ENCODE measurements at regions not wholly inside any gene's neighbourhood (a gene's known extent, or its start where the extent isn't known, plus 50 kb on each side); places are given as distances from the start of the nearest gene placed in this dataset.
A peak's percentile ranks its signal among the peaks of the same experiment; 100 is the strongest.

GRCh38 chr5:67416133-67416937 is 219.7 kb upstream of the CD180 start:
- Mint-ChIP-seq H3K27me3 (ENCODE audit: insufficient read depth, low read depth) (no peaks in the 10 kb centered on the region), H3K4me1 (peaks cover 38% of the 10 kb centered on the region), H3K9me3 (peaks cover 8% of the 10 kb centered on the region), H3K4me3 (no peak overlapping the region), H3K27ac (peak overlapping the region; percentile 84), H3K36me3 (no peaks in the 10 kb centered on the region)
- H3K9me3 ChIP-seq (ENCODE audit: low read depth) = no peaks in the 10 kb centered on the region
- H3K27ac ChIP-seq = peak overlapping the region; percentile 75
- DNase-seq (ENCODE audit: low spot score) = peak; percentile 40
- H3K4me1 ChIP-seq = peaks cover 34% of the 10 kb centered on the region
- H2AFZ ChIP-seq (replicated peaks) = no peak overlapping the region
- no peak overlapping the region for H3K9ac ChIP-seq
- TF ChIP-seq EZH2phosphoT487 (IDR thresholded peaks at IDR 0.05) (no peak), CTCF (IDR thresholded peaks at IDR 0.05) (no peak), EZH2 (IDR thresholded peaks at IDR 0.05) (no peak)
- H3K36me3 ChIP-seq = no peaks in the 10 kb centered on the region
- peak overlapping the region; percentile 53 for H3K4me2 ChIP-seq
- H3F3A ChIP-seq (ENCODE audit: low read depth) = peaks cover 19% of the 10 kb centered on the region
- no peaks in the 10 kb centered on the region for H3K27me3 ChIP-seq
- H3K79me2 ChIP-seq (ENCODE audit: low read depth) = no peaks in the 10 kb centered on the region
- H3K4me3 ChIP-seq = no peak overlapping the region
- H4K20me1 ChIP-seq (ENCODE audit: low read depth) = no peaks in the 10 kb centered on the region

- peaks cover 34% of the 10 kb centered on the region for H3K4me1 ChIP-seq
- no peak overlapping the region for H3K27ac ChIP-seq
- H3K27me3 ChIP-seq = no peaks in the 10 kb centered on the region
- no peak overlapping the region for H3K4me2 ChIP-seq
- H2AFZ ChIP-seq (replicated peaks) = no peak overlapping the region
- H3F3A ChIP-seq (ENCODE audit: low read depth) = peaks cover 19% of the 10 kb centered on the region
- H3K9me3 Mint-ChIP-seq = peaks cover 3% of the 10 kb centered on the region
- H3K4me1 Mint-ChIP-seq = peaks cover 38% of the 10 kb centered on the region
- no peaks in the 10 kb centered on the region for H4K20me1 ChIP-seq (ENCODE audit: low read depth)
- H3K79me2 ChIP-seq (ENCODE audit: low read depth) = no peaks in the 10 kb centered on the region
- H3K27me3 Mint-ChIP-seq (ENCODE audit: insufficient read depth, low read depth) = no peaks in the 10 kb centered on the region
- no peaks in the 10 kb centered on the region for H3K36me3 ChIP-seq
- no peak for DNase-seq (ENCODE audit: low spot score)
- H3K9me3 ChIP-seq (ENCODE audit: low read depth) = no peaks in the 10 kb centered on the region
- TF ChIP-seq CTCF (IDR thresholded peaks at IDR 0.05) (no peak), EZH2phosphoT487 (IDR thresholded peaks at IDR 0.05) (no peak), EZH2 (IDR thresholded peaks at IDR 0.05) (no peak)
- no peak overlapping the region for H3K27ac Mint-ChIP-seq
- H3K4me3 Mint-ChIP-seq = no peak overlapping the region
- H3K9ac ChIP-seq = no peak overlapping the region
- no peaks in the 10 kb centered on the region for H3K36me3 Mint-ChIP-seq
- H3K4me3 ChIP-seq = no peak overlapping the region
Measured at GRCh38 chr5:67414712-67415111, 218.1 kb upstream of the CD180 start.

GRCh38 chr5:67413721-67414120 is 217.1 kb upstream of the CD180 start:
- Histone ChIP-seq H3K4me1 (peaks cover 34% of the 10 kb centered on the region), H3K27me3 (no peaks in the 10 kb centered on the region), H3K27ac (no peak overlapping the region), H2AFZ (replicated peaks) (no peak overlapping the region), H3K9me3 (ENCODE audit: low read depth) (no peaks in the 10 kb centered on the region), H3K4me2 (no peak overlapping the region), H3F3A (ENCODE audit: low read depth) (peaks cover 19% of the 10 kb centered on the region), H3K9ac (no peak overlapping the region), H3K36me3 (no peaks in the 10 kb centered on the region), H4K20me1 (ENCODE audit: low read depth) (no peaks in the 10 kb centered on the region), H3K4me3 (no peak overlapping the region), H3K79me2 (ENCODE audit: low read depth) (no peaks in the 10 kb centered on the region)
- no peak overlapping the region for H3K4me3 Mint-ChIP-seq
- no peaks in the 10 kb centered on the region for H3K27me3 Mint-ChIP-seq (ENCODE audit: insufficient read depth, low read depth)
- no peak for TF ChIP-seq CTCF (IDR thresholded peaks at IDR 0.05)
- no peak for TF ChIP-seq EZH2phosphoT487 (IDR thresholded peaks at IDR 0.05)
- TF ChIP-seq EZH2 (IDR thresholded peaks at IDR 0.05) = no peak
- peaks cover 38% of the 10 kb centered on the region for H3K4me1 Mint-ChIP-seq
- DNase-seq (ENCODE audit: low spot score) = no peak
- H3K27ac Mint-ChIP-seq = no peak overlapping the region
- H3K36me3 Mint-ChIP-seq = no peaks in the 10 kb centered on the region
- peaks cover 3% of the 10 kb centered on the region for H3K9me3 Mint-ChIP-seq

All from neural progenitor cell (in vitro differentiated cells).